Stimulated activated CD4-positive, alpha-beta T cell treated with anti-CD3 and anti-CD28 coated beads, TNF-alpha, amount 100 ng/mL, for 4 hours (primary cell): ENCODE measurements at regions not wholly inside any gene's neighbourhood (a gene's known extent, or its start where the extent isn't known, plus 50 kb on each side); places are given as distances from the start of the nearest gene placed in this dataset.

ENCODE experiments used
- DNase-seq, 3 experiments: peaks; one replicate each; pipeline ENCODE4 v3.0.0-alpha.2; 2020; ENCODE audit warnings: low read depth in 3 of 3

DNA sequence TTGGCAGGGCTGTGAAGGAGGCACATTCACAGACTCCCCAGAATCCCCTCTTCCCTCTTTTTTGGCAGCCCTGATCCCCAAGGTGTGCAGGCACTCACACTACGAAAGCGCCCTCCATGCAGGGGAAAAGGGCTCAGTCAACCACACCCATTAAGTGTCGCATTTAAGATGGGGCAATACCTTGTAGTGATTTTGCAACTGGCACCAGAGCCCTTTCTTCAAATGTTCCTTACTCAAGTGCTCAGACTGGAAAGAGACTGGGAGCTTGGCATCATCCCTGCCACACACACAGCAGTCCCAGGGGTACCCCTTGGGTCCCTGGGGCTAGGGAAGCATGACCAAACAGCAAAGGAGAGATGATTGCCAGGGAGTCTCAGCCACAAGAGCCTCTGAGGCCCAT lies 190.1 kb downstream of the HAUS1 start:
- no peak for DNase-seq

DNA sequence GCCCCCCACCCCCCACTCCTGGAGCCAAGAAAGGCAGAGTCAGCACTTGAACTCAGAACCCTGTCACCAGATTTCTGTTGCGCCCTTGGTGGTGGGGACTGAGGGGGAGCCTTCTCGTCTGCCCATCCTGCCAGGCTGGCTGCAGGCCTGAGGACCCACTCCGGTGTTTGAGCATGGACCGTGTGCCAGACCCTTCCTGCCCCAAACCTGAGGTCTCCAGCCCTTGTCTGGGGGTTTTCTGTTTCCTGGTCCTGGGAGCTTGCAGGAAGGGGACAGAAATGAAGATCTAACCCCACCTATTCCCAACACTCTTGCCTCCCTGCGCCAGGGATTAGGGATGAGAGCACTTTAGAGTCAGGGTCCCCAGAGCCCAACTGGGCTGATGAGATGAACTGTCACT lies 190.6 kb downstream of the HAUS1 start:
- DNase-seq: no peak

DNA sequence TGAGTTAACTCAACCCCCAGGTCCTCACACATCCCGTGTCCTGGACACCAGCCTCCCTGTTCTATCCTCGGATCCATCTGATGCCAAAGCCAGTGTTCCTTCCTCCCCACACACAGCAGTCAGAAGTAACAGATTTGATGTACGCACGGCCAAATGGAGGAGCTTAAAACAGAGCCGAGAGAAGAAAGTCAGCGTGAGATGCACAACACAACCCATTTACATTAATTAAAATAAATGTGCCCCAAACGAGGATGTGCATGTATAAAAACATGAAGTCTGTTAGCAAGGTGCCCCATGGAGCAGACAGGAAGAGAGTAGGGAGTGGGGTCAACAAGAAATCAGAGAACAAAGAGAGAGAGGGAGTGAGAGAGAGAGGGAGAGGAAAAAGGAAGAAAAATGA lies 191.2 kb downstream of the HAUS1 start:
- no peak for DNase-seq

DNA sequence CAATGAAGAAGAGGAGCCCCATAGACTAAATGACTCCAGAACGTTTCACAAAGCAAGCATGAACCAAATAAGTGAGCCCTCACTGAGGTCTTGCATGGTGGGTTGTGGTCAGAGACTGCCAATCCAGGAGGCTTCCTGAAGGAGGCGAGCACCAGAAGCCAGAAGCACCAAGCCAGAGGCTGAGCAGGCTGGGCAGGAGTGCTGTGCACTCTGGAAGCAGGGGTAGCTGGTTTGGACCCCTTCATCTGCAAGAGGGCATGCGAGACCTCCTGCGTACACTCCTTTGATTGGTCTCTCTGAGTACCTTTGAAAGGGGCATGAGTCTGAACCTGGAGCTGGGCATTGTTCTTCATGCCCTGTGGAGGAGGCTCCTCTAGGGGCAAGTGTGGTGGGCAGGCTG lies 192.5 kb downstream of the HAUS1 start:
- DNase-seq: no peak

DNA sequence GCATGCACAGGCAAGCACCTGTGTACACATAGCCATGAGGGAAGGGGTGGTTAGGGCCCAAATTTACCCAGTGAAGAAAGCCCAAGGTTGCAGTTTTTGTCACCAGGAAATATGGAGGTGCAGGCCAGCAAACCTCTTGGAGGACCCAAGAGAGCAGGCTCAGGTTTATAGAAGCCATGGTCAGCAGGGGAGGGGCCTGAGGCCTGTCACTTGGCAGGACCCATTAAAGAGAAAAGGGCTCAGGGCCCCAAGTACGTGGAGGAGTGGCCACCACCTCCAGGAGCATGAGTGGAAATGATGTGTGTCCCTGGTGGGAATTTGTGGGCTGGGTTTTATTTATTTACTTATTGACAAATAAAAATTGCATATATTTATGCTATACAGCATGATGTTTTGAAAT lies 192.9 kb downstream of the HAUS1 start:
- no peak for DNase-seq

DNA sequence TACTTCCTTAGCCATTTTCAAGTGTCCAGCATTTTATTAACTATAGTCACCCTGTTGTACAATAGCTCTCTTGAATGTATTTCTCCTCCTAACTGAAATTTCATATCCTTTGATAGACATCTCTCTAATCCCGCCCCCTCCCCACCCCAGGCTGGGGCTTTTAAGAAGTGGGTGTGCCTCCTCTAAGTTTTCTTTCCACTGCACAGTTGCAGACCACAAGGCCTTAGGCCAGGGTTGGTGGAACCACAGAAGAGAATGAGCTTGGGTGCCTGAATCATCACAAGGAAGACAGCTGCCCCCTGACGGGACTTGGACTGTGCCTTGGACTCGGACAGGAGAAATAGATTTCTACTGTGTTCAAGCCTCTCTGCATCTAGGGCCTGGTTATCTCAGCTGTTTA lies 193.4 kb downstream of the HAUS1 start:
- no peak for DNase-seq

DNA sequence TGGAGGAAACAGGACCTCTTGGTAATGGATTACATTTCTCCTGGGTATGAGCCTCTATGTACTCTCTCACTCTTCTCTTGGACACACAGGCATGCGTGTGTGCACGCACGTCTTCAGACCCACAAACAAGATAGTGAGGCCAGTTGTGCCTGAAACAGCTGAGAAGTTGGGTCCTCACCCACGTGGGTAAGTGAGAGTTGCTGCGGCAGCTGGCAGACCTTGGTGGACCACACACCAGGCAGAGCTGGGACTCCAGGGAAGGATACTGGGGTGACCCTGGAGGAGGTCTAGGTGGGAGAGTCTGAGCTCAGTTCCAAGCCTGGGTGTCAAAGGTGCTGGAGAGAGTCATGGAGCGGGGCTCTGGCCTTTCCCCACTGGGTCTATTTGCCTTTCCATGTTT lies 194.3 kb downstream of the HAUS1 start:
- no peak for DNase-seq

DNA sequence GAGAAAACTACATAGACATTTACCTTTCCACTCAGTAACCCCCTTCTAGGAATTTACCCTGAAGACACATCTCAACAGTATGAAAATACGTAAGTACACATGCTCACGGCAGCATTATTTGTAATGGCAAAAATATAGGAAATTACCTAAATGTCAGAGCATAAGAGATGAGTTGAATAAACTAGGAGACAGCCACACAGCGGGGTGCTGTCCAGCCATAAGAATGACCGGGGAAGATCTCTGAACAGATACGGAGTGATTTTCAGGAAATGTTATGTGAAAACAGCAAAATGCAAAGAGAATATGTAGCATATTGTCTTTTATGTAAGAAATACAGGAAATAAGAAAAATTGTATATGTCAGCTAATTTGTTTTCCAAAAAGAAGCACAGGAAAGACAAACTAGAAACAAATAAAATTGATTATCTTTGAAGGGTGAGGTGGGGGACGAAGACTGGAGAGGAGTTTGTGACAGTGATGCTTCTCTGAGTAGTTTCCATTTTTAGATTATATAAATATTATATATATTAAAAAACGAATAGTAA lies 195.4 kb downstream of the HAUS1 start:
- no peak for DNase-seq

DNA sequence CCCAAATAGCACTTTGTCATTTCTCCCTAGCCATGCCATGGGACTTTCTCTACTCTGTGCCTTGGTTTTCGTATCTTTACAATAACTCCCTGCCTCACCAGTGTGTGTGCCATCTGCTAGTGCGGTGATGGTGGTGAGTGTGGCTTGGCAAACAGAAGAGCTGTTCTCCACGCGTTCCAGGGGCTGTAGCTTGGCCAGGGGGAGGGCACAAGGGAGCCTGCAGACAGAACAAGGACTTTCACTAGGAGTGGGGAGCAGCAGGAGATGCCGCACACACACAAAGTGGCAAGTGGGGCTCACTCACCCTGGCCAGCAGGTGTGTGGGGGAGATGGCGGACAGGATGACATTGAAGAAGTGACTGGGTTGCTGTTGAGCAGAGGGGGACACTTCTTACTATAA lies 196.9 kb downstream of the HAUS1 start:
- no peak for DNase-seq

DNA sequence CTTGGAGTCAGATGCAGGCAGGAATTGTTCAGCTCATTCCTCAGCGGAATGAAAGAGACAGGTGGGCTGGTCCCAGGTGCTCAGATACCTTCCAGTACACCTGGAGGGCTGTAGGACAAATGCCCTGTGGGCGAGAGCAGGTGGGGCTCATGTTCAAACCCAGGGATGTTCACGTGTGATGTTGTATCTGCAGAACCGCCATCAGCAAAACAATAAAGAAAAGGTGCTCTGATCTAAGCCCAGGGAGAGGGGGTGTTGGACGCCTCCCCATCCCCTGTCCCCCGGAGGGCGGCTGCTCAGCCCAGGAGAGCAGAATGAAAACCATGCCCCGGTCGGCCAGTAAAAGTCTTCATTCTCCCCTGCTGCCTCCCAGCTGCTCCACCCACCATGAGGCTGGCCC lies 197.4 kb downstream of the HAUS1 start:
- DNase-seq: no peak

DNA sequence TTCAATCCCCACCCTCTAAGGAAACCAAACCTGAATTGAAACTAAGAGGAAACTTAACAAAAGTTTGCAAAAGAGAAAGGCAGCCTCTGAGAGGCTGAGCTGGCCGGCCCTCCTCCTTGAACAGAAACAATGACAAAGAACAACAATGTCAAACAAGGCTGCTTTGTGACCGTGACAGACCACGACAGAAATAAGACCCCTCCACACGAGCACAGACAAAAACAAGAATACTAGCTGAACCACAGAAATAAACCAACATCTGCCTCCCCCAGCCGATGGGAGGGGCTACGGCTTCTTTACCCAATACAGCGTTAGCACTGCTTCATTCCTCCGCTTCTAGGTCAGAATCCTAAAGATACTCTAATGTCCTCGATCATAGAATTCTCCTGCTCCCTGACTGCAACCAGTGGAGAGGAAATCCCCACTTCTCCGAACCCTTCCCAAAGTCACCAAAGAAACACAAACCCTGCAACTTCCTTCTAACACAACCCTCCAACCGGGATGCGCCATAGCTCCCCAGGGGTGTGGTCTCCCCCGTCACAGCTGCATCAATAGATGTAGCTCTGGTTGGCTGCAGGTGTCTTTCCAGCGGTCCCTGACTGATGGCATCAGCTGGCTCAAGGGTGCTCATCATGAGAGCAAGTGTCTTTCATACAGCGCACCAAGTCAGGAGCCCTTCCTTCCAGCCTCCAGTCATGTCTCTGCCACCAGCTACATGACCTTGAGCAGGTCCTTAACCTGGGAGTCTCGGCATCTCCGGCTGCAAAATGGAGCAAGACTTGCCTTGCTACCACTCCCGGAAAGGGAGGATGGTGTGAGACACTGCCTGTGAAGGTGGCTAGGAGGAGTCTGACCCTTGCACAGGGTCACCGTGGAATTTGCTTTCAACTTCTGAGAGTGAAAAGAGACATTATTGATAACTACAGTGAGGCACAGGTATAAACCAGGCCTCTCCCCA lies 198.6 kb downstream of the HAUS1 start:
- DNase-seq: no peak

DNA sequence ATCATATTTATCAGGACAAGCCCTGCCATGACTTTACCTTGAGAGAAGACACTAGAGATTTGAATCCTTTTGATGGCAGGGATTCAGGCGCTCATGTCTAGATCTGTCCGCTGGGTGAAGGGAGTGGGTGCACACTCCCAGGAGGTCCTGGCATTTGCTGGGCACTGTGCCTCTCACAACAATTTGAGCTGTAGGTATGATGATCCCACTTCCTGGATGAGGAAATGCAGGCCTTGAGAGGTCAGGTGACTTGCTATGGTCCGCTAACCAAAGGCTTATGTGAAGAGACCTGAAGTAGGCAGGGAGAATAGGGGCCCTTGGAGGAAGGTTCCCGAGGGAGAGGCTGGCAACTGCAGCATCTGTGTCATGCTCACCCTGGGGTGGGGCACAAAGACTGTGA lies 206.1 kb downstream of the HAUS1 start:
- DNase-seq: no peak

DNA sequence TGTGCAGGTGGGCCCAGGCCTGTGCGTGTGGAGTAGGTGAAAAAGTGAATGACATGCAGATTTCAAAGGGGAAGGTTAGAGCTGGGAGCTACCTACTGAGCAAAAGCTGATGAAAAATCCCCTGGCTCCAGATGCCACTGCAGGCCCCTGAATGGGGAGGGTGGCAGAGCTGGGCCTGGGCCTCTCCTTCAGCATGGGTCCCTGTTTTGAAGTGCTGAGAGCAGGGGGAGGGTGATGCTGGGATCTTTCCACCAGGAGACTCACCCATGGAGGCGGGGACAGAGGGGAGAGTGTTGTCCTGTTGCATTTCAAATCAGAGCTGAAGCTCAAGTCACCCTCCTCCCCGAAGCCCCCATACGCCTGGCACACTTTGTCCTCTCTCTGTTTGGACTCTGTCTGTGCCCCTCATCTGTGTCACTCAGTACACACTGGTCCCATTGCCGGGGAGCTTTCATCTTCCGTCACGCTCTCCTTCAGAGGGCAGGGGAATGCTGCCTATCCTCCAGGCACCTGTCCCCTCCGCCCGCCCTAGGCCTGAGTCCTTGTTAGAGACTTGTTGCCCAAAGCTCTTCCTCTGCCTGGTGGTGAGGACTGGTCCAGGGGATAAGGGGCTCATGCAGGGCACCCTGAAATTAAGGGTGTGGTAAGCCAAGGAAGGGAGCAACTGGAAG lies 206.6 kb downstream of the HAUS1 start:
- DNase-seq: no peak

DNA sequence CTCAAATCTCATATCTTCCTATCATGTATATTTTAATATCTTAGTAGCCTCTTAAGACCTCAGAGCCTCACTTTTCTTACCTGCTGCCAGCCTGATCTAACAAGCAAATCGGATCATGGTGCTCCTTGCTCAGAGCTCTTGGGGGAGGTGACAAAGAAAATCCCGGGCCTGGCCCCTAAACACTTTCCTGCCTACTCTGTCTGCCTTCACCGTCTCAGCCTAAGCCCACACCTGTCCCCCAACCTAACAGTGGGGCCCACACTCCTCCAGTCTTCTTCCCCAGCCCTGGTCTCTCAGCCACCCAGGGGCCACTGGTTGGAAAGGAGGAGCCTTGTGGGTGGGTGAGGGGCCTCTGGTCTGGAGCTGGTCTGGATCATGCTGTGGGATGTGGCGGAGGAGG lies 207.3 kb downstream of the HAUS1 start:
- DNase-seq: no peak

DNA sequence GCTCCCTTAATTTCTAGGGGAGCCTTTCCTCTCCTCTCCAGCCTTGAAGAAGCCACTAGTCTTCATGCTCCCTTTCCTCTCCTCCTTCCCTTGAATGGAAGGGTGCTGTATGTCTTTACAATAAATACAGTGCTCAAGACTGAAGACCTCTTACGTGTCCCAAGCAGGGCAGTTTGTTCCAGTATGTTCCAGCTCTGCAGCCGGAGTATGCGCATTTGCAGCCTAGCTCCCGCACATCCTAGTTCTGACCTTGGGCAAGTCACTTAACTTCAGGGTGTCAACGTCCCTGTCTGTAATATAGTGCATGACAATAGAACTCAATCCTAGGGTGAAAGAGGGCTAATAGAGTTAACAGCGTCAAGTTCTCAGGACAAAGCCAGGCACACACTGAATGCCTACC lies 208.0 kb downstream of the HAUS1 start:
- no peak for DNase-seq

DNA sequence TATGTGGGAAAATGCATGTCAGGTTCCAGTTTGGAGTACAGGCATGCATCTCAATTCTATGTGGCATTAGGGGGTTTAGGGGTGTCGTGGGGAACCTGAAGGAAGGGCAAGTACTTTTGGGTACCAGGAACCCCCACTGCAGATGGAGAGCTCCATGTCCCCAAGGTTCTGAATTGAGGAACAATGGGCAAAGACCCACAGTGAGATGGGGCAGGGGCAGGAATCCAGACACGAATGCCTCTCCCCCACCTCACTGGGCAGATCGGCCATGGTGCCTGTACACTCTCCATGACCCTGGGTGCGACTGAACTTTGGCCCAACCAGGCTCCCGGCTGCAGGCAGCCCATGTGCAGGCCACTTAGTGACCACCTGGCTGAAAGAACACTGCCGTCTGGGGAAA lies 209.3 kb downstream of the HAUS1 start:
- no peak for DNase-seq

DNA sequence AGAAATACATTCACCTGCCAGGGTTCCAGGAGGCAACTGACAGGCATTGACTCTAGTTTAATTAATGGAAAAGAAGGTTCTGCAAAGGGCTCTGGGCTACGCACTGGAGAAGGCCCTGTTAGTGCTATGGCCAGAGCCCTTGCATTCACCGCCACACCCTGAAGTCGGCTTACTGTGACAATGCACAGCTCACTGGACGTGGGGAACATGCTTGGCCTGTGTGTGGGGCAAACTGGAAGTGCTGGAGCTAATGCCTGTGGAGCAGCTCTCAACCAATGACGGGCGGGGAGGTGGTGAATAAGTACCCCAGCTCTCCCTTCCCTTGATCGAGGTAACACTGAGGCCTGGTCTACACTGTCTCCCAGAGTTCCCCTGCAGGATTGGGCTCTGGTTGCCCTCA lies 209.8 kb downstream of the HAUS1 start:
- DNase-seq: no peak

DNA sequence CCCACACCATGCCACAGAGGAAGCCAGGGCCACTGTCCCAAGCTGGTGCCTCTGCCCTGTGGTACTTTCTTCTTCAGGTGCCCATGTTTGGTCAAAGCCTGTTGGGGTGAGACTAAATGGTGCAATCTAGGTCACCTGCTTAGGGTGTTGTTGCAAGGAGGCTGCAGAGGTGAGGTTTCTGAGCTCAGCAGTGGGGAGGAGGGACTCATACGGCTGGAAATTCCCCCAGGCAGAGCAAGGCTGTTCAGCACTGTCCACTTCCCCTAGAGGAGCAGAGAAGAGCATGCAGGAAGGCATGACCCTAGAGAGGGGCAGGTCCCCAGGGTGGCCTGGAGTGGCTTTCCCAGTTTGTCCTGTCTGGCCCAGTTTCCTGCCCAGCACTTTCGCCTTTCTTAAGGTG lies 211.0 kb downstream of the HAUS1 start:
- no peak for DNase-seq

DNA sequence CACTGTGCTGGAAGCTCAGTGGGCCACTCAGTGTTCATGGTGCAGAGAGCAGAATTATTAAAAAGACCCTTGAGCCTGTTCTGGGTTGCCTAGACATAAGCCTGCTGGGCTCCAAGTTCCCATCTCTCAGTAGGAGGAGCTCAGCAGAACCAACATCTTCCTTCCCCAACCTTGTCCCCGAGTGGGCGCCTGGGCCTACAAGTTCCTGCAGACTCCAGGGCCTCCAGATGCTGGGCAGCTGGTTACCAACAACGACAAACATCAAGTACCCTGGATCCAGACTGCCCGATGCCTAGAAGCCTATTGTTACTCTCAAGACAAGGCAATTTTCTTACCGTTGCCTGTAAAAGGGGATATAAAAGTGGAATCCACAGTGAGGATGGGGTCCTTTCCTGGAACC lies 214.2 kb downstream of the HAUS1 start:
- DNase-seq: no peak

DNA sequence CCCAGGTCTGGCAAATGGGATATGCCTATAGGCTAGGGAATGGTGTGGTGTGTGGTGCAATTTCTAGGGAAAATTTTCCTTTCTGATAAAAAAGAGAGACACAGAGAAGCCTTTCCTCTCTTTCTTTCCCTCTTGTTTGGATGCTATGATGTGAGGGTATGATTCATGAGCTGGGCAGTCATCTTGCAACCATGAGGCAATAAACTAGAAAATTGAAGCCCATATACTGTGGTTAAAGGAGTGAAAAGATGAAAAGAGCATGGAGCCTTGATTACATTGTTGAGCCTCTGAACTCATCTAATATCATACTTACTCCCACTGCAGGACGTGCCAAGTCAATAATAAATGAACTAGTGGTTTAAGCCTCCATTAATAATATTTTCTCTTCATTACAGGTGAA lies 215.6 kb downstream of the HAUS1 start:
- DNase-seq: no peak

DNA sequence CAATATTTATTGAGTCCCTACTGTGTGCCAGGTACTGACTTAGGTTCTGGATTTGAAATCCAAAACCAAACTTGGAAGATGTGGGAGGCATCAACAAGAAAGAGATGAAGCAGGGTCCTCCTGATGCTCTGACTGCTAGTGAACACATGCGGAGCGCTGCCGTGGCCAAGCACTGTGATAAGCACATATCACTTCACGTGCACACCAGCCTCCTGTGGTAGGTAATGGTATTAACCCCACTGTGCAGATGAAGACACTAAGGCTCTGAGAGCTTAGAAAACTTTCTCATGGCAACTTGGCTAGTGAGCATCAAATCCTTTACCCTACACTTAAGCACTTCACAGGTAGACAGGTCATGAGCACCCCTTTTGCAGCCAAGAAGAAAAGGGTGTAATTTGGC lies 216.1 kb downstream of the HAUS1 start:
- no peak for DNase-seq

DNA sequence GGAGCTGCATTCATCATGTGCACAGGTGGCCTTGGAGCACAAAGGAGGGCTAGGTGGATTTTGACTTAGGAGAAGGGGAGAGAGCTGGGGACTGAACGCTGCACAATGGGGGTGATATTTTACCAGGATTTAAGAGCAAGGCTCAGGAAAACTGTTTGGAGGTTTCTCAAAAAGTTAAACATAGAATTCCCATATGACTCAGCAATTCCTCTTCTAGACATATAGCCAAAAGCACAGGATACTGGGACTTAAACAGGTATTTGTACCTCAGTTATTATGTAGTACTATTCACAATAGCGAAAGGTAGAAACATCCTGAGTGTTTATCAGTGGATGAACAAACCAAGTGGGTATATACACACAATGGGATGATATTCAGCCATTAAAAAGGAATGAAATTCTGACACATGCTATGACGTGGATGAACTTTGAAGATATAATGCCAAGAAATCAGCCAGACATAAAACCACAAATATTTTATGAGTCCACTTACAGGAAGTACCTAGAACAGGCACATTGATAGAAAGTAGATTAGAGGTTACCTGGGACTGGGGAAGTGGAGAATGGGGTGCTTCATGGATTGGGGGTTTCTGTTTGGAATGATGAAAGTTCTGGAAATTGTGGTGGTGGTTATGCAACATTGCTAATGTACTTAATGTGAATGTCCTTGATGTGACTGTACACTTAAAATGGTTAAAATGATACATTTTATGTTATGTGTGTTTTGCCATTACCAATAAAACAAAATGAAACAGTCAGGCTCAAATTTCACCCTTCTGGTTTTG lies 216.9 kb downstream of the HAUS1 start:
- no peak for DNase-seq
